ENCODE measurements at regions not wholly inside any gene's neighbourhood (a gene's known extent, or its start where the extent isn't known, plus 50 kb on each side); places are given as distances from the start of the nearest gene placed in this dataset.

DNA sequence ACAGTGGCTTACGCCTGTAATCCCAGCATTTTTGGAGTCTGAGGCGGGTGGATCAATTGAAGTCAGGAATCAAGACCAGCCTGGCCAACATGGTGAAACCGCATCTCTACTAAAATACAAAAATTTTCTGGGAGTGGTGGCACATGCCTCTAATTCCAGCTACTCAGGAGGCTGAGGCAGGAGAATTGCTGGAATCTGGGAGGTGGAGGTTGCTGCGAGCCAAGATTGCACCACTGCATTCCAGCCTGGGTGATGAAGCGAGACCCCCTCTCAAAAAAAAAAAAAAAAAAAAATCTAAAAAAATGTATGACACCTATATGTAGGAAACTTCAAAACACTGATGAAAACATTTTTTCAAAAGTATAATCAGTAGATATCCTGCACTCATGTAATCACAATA is 242.7 kb upstream of the CHORDC1 start:
- TF ChIP-seq, protein P1, sequence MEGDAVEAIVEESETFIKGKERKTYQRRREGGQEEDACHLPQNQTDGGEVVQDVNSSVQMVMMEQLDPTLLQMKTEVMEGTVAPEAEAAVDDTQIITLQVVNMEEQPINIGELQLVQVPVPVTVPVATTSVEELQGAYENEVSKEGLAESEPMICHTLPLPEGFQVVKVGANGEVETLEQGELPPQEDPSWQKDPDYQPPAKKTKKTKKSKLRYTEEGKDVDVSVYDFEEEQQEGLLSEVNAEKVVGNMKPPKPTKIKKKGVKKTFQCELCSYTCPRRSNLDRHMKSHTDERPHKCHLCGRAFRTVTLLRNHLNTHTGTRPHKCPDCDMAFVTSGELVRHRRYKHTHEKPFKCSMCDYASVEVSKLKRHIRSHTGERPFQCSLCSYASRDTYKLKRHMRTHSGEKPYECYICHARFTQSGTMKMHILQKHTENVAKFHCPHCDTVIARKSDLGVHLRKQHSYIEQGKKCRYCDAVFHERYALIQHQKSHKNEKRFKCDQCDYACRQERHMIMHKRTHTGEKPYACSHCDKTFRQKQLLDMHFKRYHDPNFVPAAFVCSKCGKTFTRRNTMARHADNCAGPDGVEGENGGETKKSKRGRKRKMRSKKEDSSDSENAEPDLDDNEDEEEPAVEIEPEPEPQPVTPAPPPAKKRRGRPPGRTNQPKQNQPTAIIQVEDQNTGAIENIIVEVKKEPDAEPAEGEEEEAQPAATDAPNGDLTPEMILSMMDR (IDR thresholded peaks at IDR 0.05) = no peak
- no peak for TF ChIP-seq RXRA (IDR thresholded peaks at IDR 0.05; ENCODE audit: borderline replicate concordance, low read depth)
- TF ChIP-seq, protein P2, sequence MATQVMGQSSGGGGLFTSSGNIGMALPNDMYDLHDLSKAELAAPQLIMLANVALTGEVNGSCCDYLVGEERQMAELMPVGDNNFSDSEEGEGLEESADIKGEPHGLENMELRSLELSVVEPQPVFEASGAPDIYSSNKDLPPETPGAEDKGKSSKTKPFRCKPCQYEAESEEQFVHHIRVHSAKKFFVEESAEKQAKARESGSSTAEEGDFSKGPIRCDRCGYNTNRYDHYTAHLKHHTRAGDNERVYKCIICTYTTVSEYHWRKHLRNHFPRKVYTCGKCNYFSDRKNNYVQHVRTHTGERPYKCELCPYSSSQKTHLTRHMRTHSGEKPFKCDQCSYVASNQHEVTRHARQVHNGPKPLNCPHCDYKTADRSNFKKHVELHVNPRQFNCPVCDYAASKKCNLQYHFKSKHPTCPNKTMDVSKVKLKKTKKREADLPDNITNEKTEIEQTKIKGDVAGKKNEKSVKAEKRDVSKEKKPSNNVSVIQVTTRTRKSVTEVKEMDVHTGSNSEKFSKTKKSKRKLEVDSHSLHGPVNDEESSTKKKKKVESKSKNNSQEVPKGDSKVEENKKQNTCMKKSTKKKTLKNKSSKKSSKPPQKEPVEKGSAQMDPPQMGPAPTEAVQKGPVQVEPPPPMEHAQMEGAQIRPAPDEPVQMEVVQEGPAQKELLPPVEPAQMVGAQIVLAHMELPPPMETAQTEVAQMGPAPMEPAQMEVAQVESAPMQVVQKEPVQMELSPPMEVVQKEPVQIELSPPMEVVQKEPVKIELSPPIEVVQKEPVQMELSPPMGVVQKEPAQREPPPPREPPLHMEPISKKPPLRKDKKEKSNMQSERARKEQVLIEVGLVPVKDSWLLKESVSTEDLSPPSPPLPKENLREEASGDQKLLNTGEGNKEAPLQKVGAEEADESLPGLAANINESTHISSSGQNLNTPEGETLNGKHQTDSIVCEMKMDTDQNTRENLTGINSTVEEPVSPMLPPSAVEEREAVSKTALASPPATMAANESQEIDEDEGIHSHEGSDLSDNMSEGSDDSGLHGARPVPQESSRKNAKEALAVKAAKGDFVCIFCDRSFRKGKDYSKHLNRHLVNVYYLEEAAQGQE (IDR thresholded peaks at IDR 0.05; ENCODE audit: low read depth, low read length) = no peak
- TF ChIP-seq CHD2 (IDR thresholded peaks at IDR 0.05; ENCODE audit: low read length, partially characterized antibody) = no peak
- TF ChIP-seq SMC3 (IDR thresholded peaks at IDR 0.05; ENCODE audit: low read depth, low read length) = no peak
- no peak for TF ChIP-seq MEF2A (IDR thresholded peaks at IDR 0.05; ENCODE audit: borderline replicate concordance, low read depth)
- TF ChIP-seq FOXM1 (IDR thresholded peaks at IDR 0.05; ENCODE audit: low read depth) = no peak
- TF ChIP-seq TCF12 (IDR thresholded peaks at IDR 0.05) = no peak

Data from SK-N-SH (cell line).